ENCODE measurements at regions not wholly inside any gene's neighbourhood (a gene's known extent, or its start where the extent isn't known, plus 50 kb on each side); places are given as distances from the start of the nearest gene placed in this dataset.

DNA sequence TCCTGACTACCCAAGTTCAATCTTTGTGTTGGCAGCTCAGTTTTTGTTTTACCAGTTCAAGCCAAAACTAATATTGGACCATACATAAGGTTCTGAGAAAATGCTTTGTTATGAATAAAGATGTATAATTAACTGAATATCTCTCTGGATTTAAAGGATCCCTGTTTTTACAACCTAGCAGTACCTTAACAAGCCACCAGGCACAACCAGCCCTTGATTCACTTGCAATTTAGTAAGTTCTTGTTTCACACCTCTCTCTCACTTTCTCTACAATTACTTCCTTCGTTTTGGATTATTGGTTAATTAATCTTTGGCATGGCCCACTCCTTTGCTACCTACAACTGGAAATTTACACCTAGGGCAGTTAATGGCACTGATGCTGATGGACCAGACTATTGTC, 531.9 kb downstream of the SQOR start:
- H3K79me2 ChIP-seq (ENCODE audit: low read length) = no peaks in the 10 kb centered on the region

GRCh38 chr15:46170326-46170725, 535.5 kb downstream of the SQOR start:
- TF ChIP-seq CTCF (IDR thresholded peaks at IDR 0.05; ENCODE audit: low read length) (no peak), EZH2 (optimal IDR thresholded peaks at IDR 0.05; ENCODE audit: low read depth, low read length) (no peak), EZH2phosphoT487 (IDR thresholded peaks at IDR 0.05; ENCODE audit: low read length) (no peak)
- DNase-seq = no peak
- H3K9ac ChIP-seq (ENCODE audit: low read length) = no peak overlapping the region
- no peak overlapping the region for H2AFZ ChIP-seq (ENCODE audit: low read length)
- no peaks in the 10 kb centered on the region for H3K27me3 ChIP-seq (replicated peaks; ENCODE audit: insufficient read depth, low read length)
- H4K20me1 ChIP-seq (ENCODE audit: insufficient read depth, low read length) = no peaks in the 10 kb centered on the region
- no peaks in the 10 kb centered on the region for H3K79me2 ChIP-seq (ENCODE audit: low read length)
- no peak overlapping the region for H3K4me3 ChIP-seq (ENCODE audit: low read length)
- H3K4me1 ChIP-seq (ENCODE audit: low read length) = no peaks in the 10 kb centered on the region
- no peaks in the 10 kb centered on the region for H3K9me3 ChIP-seq (replicated peaks; ENCODE audit: insufficient read depth, low read length)
- H3K9me2 ChIP-seq (replicated peaks; ENCODE audit: insufficient read depth, low read length) = no peaks in the 10 kb centered on the region
- H3K4me2 ChIP-seq (ENCODE audit: low read depth, low read length) = no peak overlapping the region
- no peaks in the 10 kb centered on the region for H3F3A ChIP-seq (ENCODE audit: insufficient read depth, low read length)
- H3K27ac ChIP-seq (ENCODE audit: low read length) = no peak overlapping the region
- H3K36me3 ChIP-seq (replicated peaks; ENCODE audit: insufficient read depth, low read length) = no peaks in the 10 kb centered on the region

More for the DNA sequence above, 531.9 kb downstream of the SQOR start:
- no peak for DNase-seq
- Histone ChIP-seq H3K9me3 (replicated peaks; ENCODE audit: insufficient read depth, low read length) (no peaks in the 10 kb centered on the region), H4K20me1 (ENCODE audit: insufficient read depth, low read length) (no peaks in the 10 kb centered on the region), H3K4me3 (ENCODE audit: low read length) (no peak overlapping the region), H2AFZ (ENCODE audit: low read length) (no peak overlapping the region), H3K4me1 (ENCODE audit: low read length) (no peaks in the 10 kb centered on the region), H3F3A (ENCODE audit: insufficient read depth, low read length) (no peaks in the 10 kb centered on the region), H3K36me3 (replicated peaks; ENCODE audit: insufficient read depth, low read length) (no peaks in the 10 kb centered on the region), H3K9me2 (replicated peaks; ENCODE audit: insufficient read depth, low read length) (no peaks in the 10 kb centered on the region), H3K27me3 (replicated peaks; ENCODE audit: insufficient read depth, low read length) (no peaks in the 10 kb centered on the region), H3K27ac (ENCODE audit: low read length) (no peak overlapping the region), H3K9ac (ENCODE audit: low read length) (no peak overlapping the region), H3K4me2 (ENCODE audit: low read depth, low read length) (no peak overlapping the region)
- TF ChIP-seq EZH2 (optimal IDR thresholded peaks at IDR 0.05; ENCODE audit: low read depth, low read length) (no peak), CTCF (IDR thresholded peaks at IDR 0.05; ENCODE audit: low read length) (no peak), EZH2phosphoT487 (IDR thresholded peaks at IDR 0.05; ENCODE audit: low read length) (no peak)

GRCh38 chr15:46174122-46174521, 539.3 kb downstream of the SQOR start:
- no peaks in the 10 kb centered on the region for H3K9me2 ChIP-seq (replicated peaks; ENCODE audit: insufficient read depth, low read length)
- H3K4me3 ChIP-seq (ENCODE audit: low read length) = no peak overlapping the region
- no peaks in the 10 kb centered on the region for H3K79me2 ChIP-seq (ENCODE audit: low read length)
- DNase-seq = no peak
- H3F3A ChIP-seq (ENCODE audit: insufficient read depth, low read length) = no peaks in the 10 kb centered on the region
- no peaks in the 10 kb centered on the region for H3K27me3 ChIP-seq (replicated peaks; ENCODE audit: insufficient read depth, low read length)
- no peaks in the 10 kb centered on the region for H3K36me3 ChIP-seq (replicated peaks; ENCODE audit: insufficient read depth, low read length)
- no peak overlapping the region for H2AFZ ChIP-seq (ENCODE audit: low read length)
- TF ChIP-seq EZH2 (optimal IDR thresholded peaks at IDR 0.05; ENCODE audit: low read depth, low read length) (no peak), CTCF (IDR thresholded peaks at IDR 0.05; ENCODE audit: low read length) (no peak)
- H3K9me3 ChIP-seq (replicated peaks; ENCODE audit: insufficient read depth, low read length) = no peaks in the 10 kb centered on the region
- no peak overlapping the region for H3K27ac ChIP-seq (ENCODE audit: low read length)
- no peaks in the 10 kb centered on the region for H4K20me1 ChIP-seq (ENCODE audit: insufficient read depth, low read length)
- no peak overlapping the region for H3K9ac ChIP-seq (ENCODE audit: low read length)
- no peaks in the 10 kb centered on the region for H3K4me1 ChIP-seq (ENCODE audit: low read length)
- H3K4me2 ChIP-seq (ENCODE audit: low read depth, low read length) = no peak overlapping the region

Measured in MM.1S (cell line).